DND-41 (cell line): ENCODE measurements at regions not wholly inside any gene's neighbourhood (a gene's known extent, or its start where the extent isn't known, plus 50 kb on each side); places are given as distances from the start of the nearest gene placed in this dataset.

Experiments
- ATAC-seq: fragments of 200-7000 bp; cut with Tn5 transposase; 3 replicates; pipeline ENCODE4 v1.9.1; 2021; ENCODE audit warnings: low read depth; ENCODE audit not compliant: insufficient read depth
- DNase-seq: peaks from one replicate; pipeline ENCODE4 v3.0.0-alpha.2; 2020
- H2AFZ ChIP-seq: 2 replicates; pipeline ENCODE4 v1.6.0; 2012; ENCODE audit warnings: low read depth, low read length
- H3K27ac ChIP-seq: 2 replicates; pipeline ENCODE4 v1.5.1; 2012; ENCODE audit warnings: low read length, inconsistent platforms
- H3K27me3 ChIP-seq: fragments of 200-600 bp; sonication (generic); 2 replicates; pipeline ENCODE4 v1.6.0; 2012; ENCODE audit warnings: low read length, mild to moderate bottlenecking, inconsistent platforms; ENCODE audit not compliant: insufficient read depth, poor library complexity
- H3K36me3 ChIP-seq: 2 replicates; pipeline ENCODE4 v1.5.1; 2012; ENCODE audit warnings: low read length, inconsistent platforms; ENCODE audit not compliant: insufficient read depth
- H3K4me1 ChIP-seq: 2 replicates; pipeline ENCODE4 v1.5.1; 2012; ENCODE audit warnings: mild to moderate bottlenecking, low read length; ENCODE audit not compliant: insufficient read depth
- H3K4me2 ChIP-seq: 2 replicates; pipeline ENCODE4 v1.6.0; 2012; ENCODE audit warnings: mild to moderate bottlenecking, moderate library complexity, low read length, inconsistent platforms; ENCODE audit not compliant: insufficient read depth
- H3K4me3 ChIP-seq, 2 experiments: fragments of 200-600 bp in 1 of 2; shearing (Covaris generic) in 1 of 2; 2 replicates each; pipeline ENCODE4 v1.5.1; 2012 to 2016; ENCODE audit warnings: inconsistent platforms in 2 of 2, low read length in 2 of 2, mild to moderate bottlenecking in 2 of 2, low read depth in 1 of 2, moderate library complexity in 1 of 2
- H3K79me2 ChIP-seq: 2 replicates; pipeline ENCODE4 v1.6.0; 2012; ENCODE audit warnings: low read length, inconsistent platforms; ENCODE audit not compliant: insufficient read depth
- H3K9ac ChIP-seq: 2 replicates; pipeline ENCODE4 v1.6.0; 2012; ENCODE audit warnings: low read depth, mild to moderate bottlenecking, inconsistent platforms, low read length, moderate library complexity
- H3K9me3 ChIP-seq: 2 replicates; pipeline ENCODE4 v1.5.1; 2012; ENCODE audit warnings: low read length, moderate library complexity, mild to moderate bottlenecking, inconsistent platforms; ENCODE audit not compliant: insufficient read depth, severe bottlenecking
- H4K20me1 ChIP-seq: 2 replicates; pipeline ENCODE4 v1.6.0; 2012; ENCODE audit warnings: low read length; ENCODE audit not compliant: insufficient read depth
- CTCF ChIP-seq: IDR thresholded peaks from 2 replicates; pipeline ENCODE4 v1.5.1; 2012; ENCODE audit warnings: borderline replicate concordance, low read length, moderate library complexity, mild to moderate bottlenecking; ENCODE audit not compliant: poor library complexity, severe bottlenecking; ENCODE audit errors: extremely low read depth
- EZH2 ChIP-seq: IDR thresholded peaks from 3 replicates; pipeline ENCODE4 v1.6.1; 2012; ENCODE audit warnings: borderline replicate concordance, low read depth, mild to moderate bottlenecking, moderate library complexity, low read length, inconsistent platforms; ENCODE audit not compliant: severe bottlenecking

- Histone ChIP-seq H3K9me3 (no peaks in the 10 kb centered on the region), H3K4me1 (no peaks in the 10 kb centered on the region), H3K9ac (no peak overlapping the region), H3K36me3 (no peaks in the 10 kb centered on the region), H3K4me3 (no peak overlapping the region), H2AFZ (no peak overlapping the region), H3K4me2 (no peak overlapping the region), H4K20me1 (no peaks in the 10 kb centered on the region), H3K27me3 (peaks cover 30% of the 10 kb centered on the region), H3K79me2 (no peaks in the 10 kb centered on the region), H3K27ac (no peak overlapping the region)
- DNase-seq (no peak), ATAC-seq (no peak)
- TF ChIP-seq EZH2 (no peak), CTCF (no peak)
These were observed 52.5 kb upstream of the LGALSL start for GRCh38 chr2:64401529-64401880.

DNA sequence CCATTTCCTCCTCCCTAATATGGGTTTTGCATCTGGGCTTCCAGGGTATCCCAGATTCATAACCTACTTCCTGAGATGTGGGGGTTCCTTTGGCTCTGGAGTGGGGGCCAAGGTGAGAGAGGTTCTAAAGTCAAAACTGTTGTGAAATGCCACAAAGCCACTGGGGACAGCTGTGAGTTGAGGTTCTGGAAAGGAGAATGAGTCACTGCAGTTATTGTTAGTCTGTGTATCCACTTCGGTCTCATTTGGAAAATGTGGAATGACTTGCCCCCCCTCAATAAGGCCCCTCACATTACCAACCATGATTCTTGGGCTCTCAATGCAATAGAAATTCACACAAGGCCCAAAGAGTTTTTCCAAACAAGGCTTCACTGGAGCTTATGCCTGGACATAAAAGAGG is 51.1 kb upstream of the LGALSL start:
- no peak overlapping the region for H3K27ac ChIP-seq
- H3K79me2 ChIP-seq, result no peaks in the 10 kb centered on the region
- H3K9me3 ChIP-seq, result no peaks in the 10 kb centered on the region
- no peak overlapping the region for H2AFZ ChIP-seq
- DNase-seq (no peak), ATAC-seq (no peak)
- no peak overlapping the region for H3K4me2 ChIP-seq
- no peaks in the 10 kb centered on the region for H3K4me1 ChIP-seq
- no peak overlapping the region for H3K9ac ChIP-seq
- no peaks in the 10 kb centered on the region for H4K20me1 ChIP-seq
- peaks cover 30% of the 10 kb centered on the region for H3K27me3 ChIP-seq
- no peak overlapping the region for H3K4me3 ChIP-seq
- no peaks in the 10 kb centered on the region for H3K36me3 ChIP-seq
- TF ChIP-seq EZH2 (no peak), CTCF (no peak)

- peaks cover 30% of the 10 kb centered on the region for H3K27me3 ChIP-seq
- no peak overlapping the region for H3K4me3 ChIP-seq
- H4K20me1 ChIP-seq, result no peaks in the 10 kb centered on the region
- no peaks in the 10 kb centered on the region for H3K4me1 ChIP-seq
- ATAC-seq (no peak), DNase-seq (no peak)
- no peaks in the 10 kb centered on the region for H3K79me2 ChIP-seq
- no peaks in the 10 kb centered on the region for H3K9me3 ChIP-seq
- no peak overlapping the region for H2AFZ ChIP-seq
- TF ChIP-seq EZH2 (no peak), CTCF (no peak)
- no peak overlapping the region for H3K4me2 ChIP-seq
- no peak overlapping the region for H3K27ac ChIP-seq
- H3K9ac ChIP-seq, result no peak overlapping the region
- no peaks in the 10 kb centered on the region for H3K36me3 ChIP-seq
These were observed 50.5 kb upstream of the LGALSL start for GRCh38 chr2:64403426-64403825.
